Panc1 (cell line): ENCODE measurements at regions not wholly inside any gene's neighbourhood (a gene's known extent, or its start where the extent isn't known, plus 50 kb on each side); places are given as distances from the start of the nearest gene placed in this dataset.

Experiments used
- ATAC-seq: fragments of 200-7000 bp; cut with Tn5 transposase; 2 replicates; pipeline ENCODE4 v1.9.1; 2020; ENCODE audit warnings: mild to moderate bottlenecking, moderate library complexity
- BruUV-seq: library from RNA; stranded (reverse); fragments of 400-500 nt; replicated peaks from 2 replicates; lab custom pipeline; 2021; lab: Mats Ljungman, UMichigan
- CTCF ChIA-PET: fragments of 300-600 bp; sonication (Branson Sonifier 250); formaldehyde crosslinking; loops from one replicate; lab custom pipeline; 2022; ENCODE audit warnings: antibody characterized with exemption; lab: Charles Lee
- POLR2A ChIA-PET: fragments of 300-600 bp; sonication (Branson Sonifier 250); formaldehyde crosslinking; loops from one replicate; lab custom pipeline; 2022; ENCODE audit warnings: antibody characterized with exemption; lab: Charles Lee
- DNase-seq: peaks from one replicate; pipeline ENCODE4 v3.0.0-alpha.2; 2010; ENCODE audit warnings: low read depth, low spot score
- H3K27ac ChIP-seq: 2 replicates; pipeline ENCODE4 v1.5.1; 2011; ENCODE audit warnings: mild to moderate bottlenecking, low read length, inconsistent platforms
- H3K27me3 ChIP-seq: fragments of 200-500 bp; sonication (Bioruptor generic); 2 replicates; pipeline ENCODE4 v1.6.0; 2014; ENCODE audit warnings: low read length, inconsistent platforms; ENCODE audit not compliant: control insufficient read depth, insufficient read depth
- H3K36me3 ChIP-seq: fragments of 200-500 bp; sonication (Bioruptor generic); 2 replicates; pipeline ENCODE4 v1.5.1; 2014; ENCODE audit warnings: inconsistent platforms, mild to moderate bottlenecking, low read length, moderate library complexity; ENCODE audit not compliant: control insufficient read depth, insufficient read depth
- H3K4me1 ChIP-seq: 2 replicates; pipeline ENCODE4 v1.5.1; 2011; ENCODE audit warnings: inconsistent platforms, mild to moderate bottlenecking, low read length, moderate library complexity; ENCODE audit not compliant: control insufficient read depth, insufficient read depth
- H3K4me3 ChIP-seq, 2 experiments: 2 replicates each; pipeline ENCODE4 v1.5.1; 2011 to 2012; ENCODE audit warnings: low read depth in 2 of 2, low read length in 2 of 2, mild to moderate bottlenecking in 2 of 2, inconsistent platforms in 1 of 2, moderate library complexity in 1 of 2
- H3K9me3 ChIP-seq: fragments of 200-500 bp; sonication (Bioruptor generic); 2 replicates; pipeline ENCODE4 v1.5.1; 2014; ENCODE audit warnings: low read depth, mild to moderate bottlenecking, inconsistent platforms, low read length, moderate library complexity; ENCODE audit not compliant: control insufficient read depth, insufficient read depth
- CTCF ChIP-seq: fragments of 450-650 bp; IDR thresholded peaks from 2 replicates; pipeline ENCODE4 v1.5.1; 2017; ENCODE audit warnings: mild to moderate bottlenecking
- POLR2AphosphoS5 ChIP-seq: IDR thresholded peaks from 2 replicates; pipeline ENCODE4 v1.6.1; 2012; ENCODE audit warnings: mild to moderate bottlenecking, low read depth, low read length, moderate library complexity
- REST ChIP-seq, 2 experiments: IDR thresholded peaks; 2 replicates each; pipeline ENCODE4 v1.6.1; 2011 to 2012; ENCODE audit warnings: low read depth in 2 of 2, control low read depth in 1 of 2, low read length in 1 of 2, mild to moderate bottlenecking in 1 of 2, moderate library complexity in 1 of 2; ENCODE audit not compliant: insufficient read depth in 1 of 2
- SIN3A ChIP-seq: IDR thresholded peaks from 2 replicates; pipeline ENCODE4 v1.6.1; 2012; ENCODE audit warnings: low read depth, mild to moderate bottlenecking, low read length, moderate library complexity, borderline replicate concordance; ENCODE audit not compliant: insufficient read depth
- TCF7L2 ChIP-seq: IDR thresholded peaks from 2 replicates; pipeline ENCODE4 v1.6.1; 2011; ENCODE audit warnings: mild to moderate bottlenecking, low read depth, low read length, inconsistent platforms
- in situ Hi-C: cut with HindIII; loops from 2 replicates; pipeline ENCODE4 v1.10.0; 2016; ENCODE audit warnings: low sequenced_read_pairs, low pct_unique_long_range_greater_than_20kb
- intact Hi-C: fragments of 100-400 bp; cut with micrococcal nuclease; formaldehyde crosslinking; loops from one replicate; pipeline ENCODE4 v1.10.0; 2022; ENCODE audit not compliant: unreplicated experiment

- TF ChIP-seq TCF7L2: peak; percentile 72; the same call in 1 of the 2 replicates
- TF ChIP-seq REST (IDR thresholded peaks at IDR 0.05; ENCODE audit: insufficient read depth in 1 of 2, low read depth in 2 of 2, low read length in 1 of 2): no peak
- TF ChIP-seq POLR2AphosphoS5: peak; percentile 55
- no peak for TF ChIP-seq CTCF
- no peak for TF ChIP-seq SIN3A
- in situ Hi-C loops (no loop called here), intact Hi-C loops (loop anchor here (5.0 kb wide), 1 partner anchor 277 kb away; the partner anchor contains the start of gene SPRY1)
- DNase-seq (peak; percentile 76), ATAC-seq (peak; percentile 88)
- CTCF ChIA-PET: interaction anchor here (0.7 kb wide), 1 partner anchor 16 kb away, joined by 5 read pairs; no protein-coding TSS in a partner anchor
- H3K4me1 ChIP-seq: peaks cover 33% of the 10 kb centered on the region
- no peaks in the 10 kb centered on the region for H3K27me3 ChIP-seq
- POLR2A ChIA-PET: interaction anchor here (0.6 kb wide), 1 partner anchor 217 kb away, joined by 7 read pairs; no protein-coding TSS in a partner anchor
- no peaks in the 10 kb centered on the region for H3K9me3 ChIP-seq
- H3K27ac ChIP-seq: peak overlapping the region; percentile 90
- no TSS peak for BruUV-seq
- H3K36me3 ChIP-seq: no peaks in the 10 kb centered on the region
- no peak overlapping the region for H3K4me3 ChIP-seq
These were observed 198.1 kb upstream of the NUDT6 start for GRCh38 chr4:123120473-123120872.

GRCh38 chr4:123121241-123121907 lies 199.0 kb upstream of the NUDT6 start:
- in situ Hi-C loops: no loop called here
- Histone ChIP-seq H3K36me3 (no peaks in the 10 kb centered on the region), H3K27ac (peak overlapping the region; percentile 90), H3K9me3 (peaks cover 3% of the 10 kb centered on the region; the same call in 1 of the 2 replicates), H3K27me3 (no peaks in the 10 kb centered on the region), H3K4me1 (peaks cover 26% of the 10 kb centered on the region), H3K4me3 (no peak overlapping the region)
- CTCF ChIA-PET: interaction anchor here (0.7 kb wide), 1 partner anchor 17 kb away, joined by 5 read pairs; no protein-coding TSS in a partner anchor
- POLR2A ChIA-PET: interaction anchor here (0.6 kb wide), 1 partner anchor 218 kb away, joined by 7 read pairs; no protein-coding TSS in a partner anchor
- BruUV-seq: no TSS peak
- intact Hi-C loops: loop anchor here (5.0 kb wide), 1 partner anchor 276 kb away; the partner anchor contains the start of gene SPRY1
- TF ChIP-seq POLR2AphosphoS5 (no peak), REST (IDR thresholded peaks at IDR 0.05; ENCODE audit: insufficient read depth in 1 of 2, low read depth in 2 of 2, low read length in 1 of 2) (no peak), TCF7L2 (no peak), SIN3A (no peak), CTCF (no peak)
- DNase-seq: peak; percentile 85
- peak; percentile 95 for ATAC-seq
